ENCODE measurements at regions not wholly inside any gene's neighbourhood (a gene's known extent, or its start where the extent isn't known, plus 50 kb on each side); places are given as distances from the start of the nearest gene placed in this dataset.

GRCh38 chr20:60428651-60429050, 470.4 kb downstream of the CDH26 start:
- no peaks in the 10 kb centered on the region for H3K9me3 ChIP-seq (replicated peaks in 1 of 2; ENCODE audit: control insufficient read depth in 2 of 2, insufficient read depth in 1 of 2, low read depth in 1 of 2, low read length in 2 of 2)
- H3K23ac ChIP-seq (ENCODE audit: low read depth, low read length, poor library complexity), result no peak overlapping the region
- no CpG with 5 or more reads among the region's 2 CpGs for WGBS, 2 donors (ENCODE audit: extremely low coverage in 2 of 2, insufficient read length in 2 of 2, insufficient replicate concordance in 1 of 2)
- no peak overlapping the region for H3K18ac ChIP-seq (ENCODE audit: low read length)
- no peak overlapping the region for H2BK12ac ChIP-seq (ENCODE audit: low read length)
- H2BK120ac ChIP-seq (ENCODE audit: low read depth, low read length), result no peak overlapping the region
- no peaks in the 10 kb centered on the region for H3K79me1 ChIP-seq (ENCODE audit: low read depth, low read length)
- no peak overlapping the region for H4K91ac ChIP-seq (ENCODE audit: low read depth, low read length, poor library complexity)
- no peak overlapping the region for H3K9ac ChIP-seq (ENCODE audit: low read depth, low read length, poor library complexity)
- no peaks in the 10 kb centered on the region for H3K27me3 ChIP-seq (ENCODE audit: control insufficient read depth in 3 of 3, insufficient read depth in 3 of 3, low read depth in 1 of 3, low read length in 3 of 3)
- H2BK15ac ChIP-seq (ENCODE audit: low read length), result no peak overlapping the region
- H2AFZ ChIP-seq (ENCODE audit: low read length), result no peak overlapping the region
- H3K14ac ChIP-seq (ENCODE audit: low read length), result no peak overlapping the region
- no peaks in the 10 kb centered on the region for H3K4me1 ChIP-seq (ENCODE audit: control insufficient read depth in 2 of 2, insufficient read depth in 1 of 2, low read depth in 1 of 2, low read length in 2 of 2)
- no peak overlapping the region for H3K4me3 ChIP-seq (ENCODE audit: low read length in 2 of 2)
- H4K8ac ChIP-seq (ENCODE audit: low read depth, low read length), result no peak overlapping the region
- no peak overlapping the region for H2BK5ac ChIP-seq (ENCODE audit: low read length)
- no peak for DNase-seq (ENCODE audit: low spot score)
- H3K36me3 ChIP-seq (replicated peaks in 1 of 2; ENCODE audit: control insufficient read depth in 2 of 2, insufficient read depth in 2 of 2, low read length in 2 of 2), result no peaks in the 10 kb centered on the region
- no peak overlapping the region for H3K4me2 ChIP-seq (ENCODE audit: insufficient read depth, low read length, poor library complexity, severe bottlenecking)
- no peak overlapping the region for H3K27ac ChIP-seq (replicated peaks; ENCODE audit: low read length)
- H2AK5ac ChIP-seq (ENCODE audit: low read depth, low read length), result no peak overlapping the region
- H3K4ac ChIP-seq (ENCODE audit: low read length), result no peak overlapping the region

GRCh38 chr20:60430516-60431001, 472.3 kb downstream of the CDH26 start:
- no CpG with 5 or more reads among the region's 14 CpGs for WGBS, 2 donors (ENCODE audit: extremely low coverage in 2 of 2, insufficient read length in 2 of 2, insufficient replicate concordance in 1 of 2)
- Histone ChIP-seq H4K91ac (ENCODE audit: low read depth, low read length, poor library complexity) (no peak overlapping the region), H2BK12ac (ENCODE audit: low read length) (no peak overlapping the region)

DNA sequence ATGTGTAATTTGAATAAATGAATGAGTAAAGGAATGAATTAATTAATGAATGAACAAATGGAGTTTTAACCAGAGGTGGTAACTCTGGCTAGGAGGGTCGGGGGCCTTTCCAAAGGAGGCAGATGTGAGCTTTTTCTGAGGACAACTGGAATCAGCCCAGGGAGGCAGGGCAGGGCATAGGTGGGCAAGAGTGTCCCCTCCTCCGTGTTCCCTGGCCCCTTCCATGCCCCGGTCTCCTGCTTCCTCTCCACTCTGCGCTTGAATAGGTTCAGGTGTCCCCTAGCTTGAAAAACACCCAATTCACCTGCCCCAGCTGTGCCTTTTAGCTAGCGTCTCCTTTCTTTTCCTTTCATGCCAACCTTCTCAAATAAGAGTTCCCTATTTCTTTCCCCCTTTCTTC, 473.1 kb downstream of the CDH26 start:
- H3K27me3 ChIP-seq (ENCODE audit: control insufficient read depth in 3 of 3, insufficient read depth in 3 of 3, low read depth in 1 of 3, low read length in 3 of 3), result no peaks in the 10 kb centered on the region
- no peak overlapping the region for H2AFZ ChIP-seq (ENCODE audit: low read length)
- no peaks in the 10 kb centered on the region for H3K79me1 ChIP-seq (ENCODE audit: low read depth, low read length)
- no peak overlapping the region for H3K4me3 ChIP-seq (ENCODE audit: low read length in 2 of 2)
- no peak overlapping the region for H4K8ac ChIP-seq (ENCODE audit: low read depth, low read length)
- no peak overlapping the region for H3K23ac ChIP-seq (ENCODE audit: low read depth, low read length, poor library complexity)
- no peak overlapping the region for H3K27ac ChIP-seq (replicated peaks; ENCODE audit: low read length)
- no peak overlapping the region for H2BK5ac ChIP-seq (ENCODE audit: low read length)
- H2BK12ac ChIP-seq (ENCODE audit: low read length), result no peak overlapping the region
- no peaks in the 10 kb centered on the region for H3K36me3 ChIP-seq (replicated peaks in 1 of 2; ENCODE audit: control insufficient read depth in 2 of 2, insufficient read depth in 2 of 2, low read length in 2 of 2)
- no peak overlapping the region for H3K18ac ChIP-seq (ENCODE audit: low read length)
- no peaks in the 10 kb centered on the region for H3K9me3 ChIP-seq (replicated peaks in 1 of 2; ENCODE audit: control insufficient read depth in 2 of 2, insufficient read depth in 1 of 2, low read depth in 1 of 2, low read length in 2 of 2)
- H3K4me1 ChIP-seq (ENCODE audit: control insufficient read depth in 2 of 2, insufficient read depth in 1 of 2, low read depth in 1 of 2, low read length in 2 of 2), result no peaks in the 10 kb centered on the region
- no peak overlapping the region for H3K9ac ChIP-seq (ENCODE audit: low read depth, low read length, poor library complexity)
- H3K4me2 ChIP-seq (ENCODE audit: insufficient read depth, low read length, poor library complexity, severe bottlenecking), result no peak overlapping the region
- no peak overlapping the region for H2BK120ac ChIP-seq (ENCODE audit: low read depth, low read length)
- H2AK5ac ChIP-seq (ENCODE audit: low read depth, low read length), result no peak overlapping the region
- H2BK15ac ChIP-seq (ENCODE audit: low read length), result no peak overlapping the region
- no peak for DNase-seq (ENCODE audit: low spot score)
- no peak overlapping the region for H3K14ac ChIP-seq (ENCODE audit: low read length)
- WGBS, 2 donors (ENCODE audit: extremely low coverage in 2 of 2, insufficient read length in 2 of 2, insufficient replicate concordance in 1 of 2), result no CpG with 5 or more reads among the region's 5 CpGs
- H4K91ac ChIP-seq (ENCODE audit: low read depth, low read length, poor library complexity), result no peak overlapping the region
- no peak overlapping the region for H3K4ac ChIP-seq (ENCODE audit: low read length)

More at GRCh38 chr20:60430516-60431001, 472.3 kb downstream of the CDH26 start:
- Histone ChIP-seq H2AK5ac (ENCODE audit: low read depth, low read length) (no peak overlapping the region), H4K8ac (ENCODE audit: low read depth, low read length) (no peak overlapping the region), H3K4me3 (ENCODE audit: low read length in 2 of 2) (no peak overlapping the region), H3K4ac (ENCODE audit: low read length) (no peak overlapping the region), H2BK5ac (ENCODE audit: low read length) (no peak overlapping the region), H3K27me3 (ENCODE audit: control insufficient read depth in 3 of 3, insufficient read depth in 3 of 3, low read depth in 1 of 3, low read length in 3 of 3) (no peaks in the 10 kb centered on the region), H3K36me3 (replicated peaks in 1 of 2; ENCODE audit: control insufficient read depth in 2 of 2, insufficient read depth in 2 of 2, low read length in 2 of 2) (no peaks in the 10 kb centered on the region), H2BK15ac (ENCODE audit: low read length) (no peak overlapping the region), H2BK120ac (ENCODE audit: low read depth, low read length) (no peak overlapping the region), H3K9ac (ENCODE audit: low read depth, low read length, poor library complexity) (no peak overlapping the region), H3K23ac (ENCODE audit: low read depth, low read length, poor library complexity) (no peak overlapping the region), H3K9me3 (replicated peaks in 1 of 2; ENCODE audit: control insufficient read depth in 2 of 2, insufficient read depth in 1 of 2, low read depth in 1 of 2, low read length in 2 of 2) (no peaks in the 10 kb centered on the region), H3K79me1 (ENCODE audit: low read depth, low read length) (no peaks in the 10 kb centered on the region), H3K18ac (ENCODE audit: low read length) (no peak overlapping the region), H2AFZ (ENCODE audit: low read length) (no peak overlapping the region), H3K14ac (ENCODE audit: low read length) (no peak overlapping the region), H3K4me1 (ENCODE audit: control insufficient read depth in 2 of 2, insufficient read depth in 1 of 2, low read depth in 1 of 2, low read length in 2 of 2) (no peaks in the 10 kb centered on the region), H3K4me2 (ENCODE audit: insufficient read depth, low read length, poor library complexity, severe bottlenecking) (no peak overlapping the region), H3K27ac (replicated peaks; ENCODE audit: low read length) (no peak overlapping the region)
- no peak for DNase-seq (ENCODE audit: low spot score)

- no peaks in the 10 kb centered on the region for H3K9me3 ChIP-seq (replicated peaks in 1 of 2; ENCODE audit: control insufficient read depth in 2 of 2, insufficient read depth in 1 of 2, low read depth in 1 of 2, low read length in 2 of 2)
- H3K4me1 ChIP-seq (ENCODE audit: control insufficient read depth in 2 of 2, insufficient read depth in 1 of 2, low read depth in 1 of 2, low read length in 2 of 2), result no peaks in the 10 kb centered on the region
- DNase-seq (ENCODE audit: low spot score), result no peak
- no peak overlapping the region for H2BK5ac ChIP-seq (ENCODE audit: low read length)
- no peaks in the 10 kb centered on the region for H3K36me3 ChIP-seq (replicated peaks in 1 of 2; ENCODE audit: control insufficient read depth in 2 of 2, insufficient read depth in 2 of 2, low read length in 2 of 2)
- no peak overlapping the region for H2AFZ ChIP-seq (ENCODE audit: low read length)
- H3K9ac ChIP-seq (ENCODE audit: low read depth, low read length, poor library complexity), result no peak overlapping the region
- H3K79me1 ChIP-seq (ENCODE audit: low read depth, low read length), result no peaks in the 10 kb centered on the region
- H3K4ac ChIP-seq (ENCODE audit: low read length), result no peak overlapping the region
- no peak overlapping the region for H4K91ac ChIP-seq (ENCODE audit: low read depth, low read length, poor library complexity)
- H3K18ac ChIP-seq (ENCODE audit: low read length), result no peak overlapping the region
- no peak overlapping the region for H3K4me3 ChIP-seq (ENCODE audit: low read length in 2 of 2)
- no peak overlapping the region for H3K27ac ChIP-seq (replicated peaks; ENCODE audit: low read length)
- WGBS, 2 donors (ENCODE audit: extremely low coverage in 2 of 2, insufficient read length in 2 of 2, insufficient replicate concordance in 1 of 2), result no CpG with 5 or more reads among the region's 4 CpGs
- H3K27me3 ChIP-seq (ENCODE audit: control insufficient read depth in 3 of 3, insufficient read depth in 3 of 3, low read depth in 1 of 3, low read length in 3 of 3), result no peaks in the 10 kb centered on the region
- H2BK120ac ChIP-seq (ENCODE audit: low read depth, low read length), result no peak overlapping the region
- no peak overlapping the region for H2AK5ac ChIP-seq (ENCODE audit: low read depth, low read length)
- no peak overlapping the region for H2BK12ac ChIP-seq (ENCODE audit: low read length)
- H3K4me2 ChIP-seq (ENCODE audit: insufficient read depth, low read length, poor library complexity, severe bottlenecking), result no peak overlapping the region
- H2BK15ac ChIP-seq (ENCODE audit: low read length), result no peak overlapping the region
- no peak overlapping the region for H3K23ac ChIP-seq (ENCODE audit: low read depth, low read length, poor library complexity)
- no peak overlapping the region for H3K14ac ChIP-seq (ENCODE audit: low read length)
- no peak overlapping the region for H4K8ac ChIP-seq (ENCODE audit: low read depth, low read length)
These were observed 479.2 kb downstream of the CDH26 start for GRCh38 chr20:60437418-60437817.

Measured in neuronal stem cell (in vitro differentiated cells).